NCI-H2171 (cell line): ENCODE measurements at regions not wholly inside any gene's neighbourhood (a gene's known extent, or its start where the extent isn't known, plus 50 kb on each side); places are given as distances from the start of the nearest gene placed in this dataset.
"Not testable (repeated sequence)": the region's sequence is repeated elsewhere in the genome, so short reads cannot be mapped to it uniquely, and the experiment has no call there.

Source experiments
- DNase-seq: peaks from one replicate; lab custom pipeline; 2025; lab: John Stamatoyannopoulos, UW

DNA sequence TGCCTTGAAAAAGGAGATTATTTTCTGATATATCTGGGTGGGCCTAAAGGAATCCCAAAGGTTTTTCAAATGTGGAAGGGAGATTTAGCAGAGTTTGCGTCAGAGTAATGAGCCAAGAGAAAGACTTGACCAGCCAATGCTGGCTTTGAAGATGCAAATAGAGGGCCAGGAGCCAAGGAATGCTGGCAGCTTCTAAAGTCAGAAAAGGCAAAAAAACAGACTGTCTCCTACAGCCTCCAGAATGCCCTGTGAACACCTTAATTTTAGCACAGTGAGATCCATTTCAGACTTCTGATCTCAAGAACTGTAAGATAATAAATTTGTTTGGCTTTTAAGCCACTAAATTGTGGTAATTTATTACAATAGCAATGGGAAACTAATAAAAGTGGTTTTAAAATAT is 122.6 kb upstream of the FREM1 start:
- no peak for DNase-seq

DNA sequence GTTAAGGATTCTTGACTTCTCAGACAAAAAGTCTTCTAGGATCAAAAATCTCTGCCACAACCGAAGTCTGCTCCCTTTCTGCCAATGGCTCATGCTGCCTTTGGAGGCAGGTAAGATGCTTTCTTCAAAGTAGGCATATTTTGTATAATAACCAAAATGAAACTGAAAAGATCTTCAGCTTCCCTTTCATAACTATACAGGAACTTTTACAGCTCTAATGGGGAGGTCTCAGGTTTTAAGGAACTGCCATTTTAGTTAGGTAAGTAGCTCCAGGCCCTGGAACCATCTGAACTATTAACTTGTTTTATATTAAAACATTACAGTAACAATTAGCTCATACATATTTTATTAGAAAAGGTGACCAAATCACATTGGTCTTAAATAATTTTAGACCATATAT is 110.9 kb upstream of the FREM1 start:
- no peak for DNase-seq

DNA sequence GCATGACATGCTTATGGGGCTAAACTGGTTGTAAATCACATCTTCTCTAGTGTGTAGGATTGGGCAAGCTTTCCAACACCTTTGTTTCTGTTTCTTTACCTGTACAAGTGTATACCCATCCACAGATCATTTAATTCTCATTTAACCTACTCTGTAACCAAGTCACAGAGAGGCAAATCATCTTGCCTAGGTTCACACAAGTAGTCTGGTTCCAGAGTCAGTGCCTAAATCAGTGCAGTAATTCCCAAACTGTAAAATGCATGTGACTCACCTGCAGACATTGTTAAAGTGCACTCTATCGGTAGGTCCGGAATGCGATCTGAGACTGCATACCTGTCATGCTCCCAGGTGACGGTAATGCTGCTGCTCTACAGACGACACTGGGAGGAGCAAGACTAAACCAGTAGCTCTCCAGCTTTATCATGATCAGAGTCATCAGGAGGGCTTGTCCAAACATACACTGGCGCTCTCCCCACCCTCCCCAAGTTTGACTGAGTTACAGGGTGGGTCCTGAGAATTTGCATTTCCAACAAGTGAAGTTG is 107.9 kb upstream of the FREM1 start:
- DNase-seq: no peak

DNA sequence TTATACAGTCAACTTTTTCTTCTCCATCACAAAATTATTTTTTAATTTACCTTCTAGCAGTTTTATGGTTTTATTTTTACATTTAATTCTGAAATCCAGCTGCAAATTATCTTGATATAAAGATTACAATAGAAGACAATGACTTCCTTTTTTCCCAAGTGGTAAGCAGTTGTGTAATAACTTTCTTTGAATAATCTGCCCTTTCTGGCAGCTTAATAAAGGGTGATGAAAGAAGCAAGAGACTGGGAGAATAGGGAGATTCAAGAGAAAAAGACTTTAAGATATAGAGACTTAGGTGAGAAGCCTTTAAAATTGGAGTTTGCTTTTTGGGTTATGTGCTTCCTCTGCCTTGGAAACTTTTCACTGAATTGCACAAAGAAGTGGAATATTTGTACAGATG is 100.4 kb upstream of the FREM1 start:
- no peak for DNase-seq

DNA sequence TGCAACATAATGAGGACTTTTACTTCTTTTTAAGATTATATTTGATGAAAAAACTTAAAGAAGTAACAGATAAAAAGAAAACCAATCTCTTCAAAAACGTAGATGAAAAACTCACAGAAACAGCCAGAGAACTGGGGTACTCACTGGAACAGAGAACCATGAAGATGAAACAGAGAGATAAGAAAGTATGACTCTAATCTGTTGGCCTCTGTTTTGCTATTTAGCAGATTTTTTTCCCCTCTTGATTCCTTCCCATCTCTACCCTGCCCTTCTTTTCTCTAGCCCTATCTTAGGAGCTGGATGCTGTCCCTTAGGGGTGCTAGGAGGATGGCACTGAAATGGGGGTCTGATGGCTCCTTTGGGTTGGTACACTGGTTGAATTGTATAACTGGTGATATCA is 97.5 kb upstream of the FREM1 start:
- DNase-seq: no peak

DNA sequence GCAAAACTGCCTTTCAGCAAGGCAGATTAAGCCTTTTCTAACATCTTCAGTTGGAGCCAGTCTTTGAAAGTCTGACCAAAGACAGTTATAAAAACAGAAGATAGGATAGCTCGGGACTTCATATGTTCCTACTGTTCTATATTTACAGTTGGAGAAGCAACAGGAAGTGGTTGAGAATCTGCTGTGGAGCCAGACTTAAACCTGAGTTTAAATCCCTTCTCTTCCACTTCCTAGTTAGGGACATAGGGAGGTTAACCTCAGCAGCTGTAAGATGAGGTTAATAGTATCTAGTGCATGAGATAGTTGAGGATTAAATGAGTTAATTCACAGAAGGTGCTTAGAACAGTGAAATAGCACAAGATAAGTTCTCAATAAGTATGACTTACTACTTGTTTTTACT is 84.5 kb upstream of the FREM1 start:
- no peak for DNase-seq

DNA sequence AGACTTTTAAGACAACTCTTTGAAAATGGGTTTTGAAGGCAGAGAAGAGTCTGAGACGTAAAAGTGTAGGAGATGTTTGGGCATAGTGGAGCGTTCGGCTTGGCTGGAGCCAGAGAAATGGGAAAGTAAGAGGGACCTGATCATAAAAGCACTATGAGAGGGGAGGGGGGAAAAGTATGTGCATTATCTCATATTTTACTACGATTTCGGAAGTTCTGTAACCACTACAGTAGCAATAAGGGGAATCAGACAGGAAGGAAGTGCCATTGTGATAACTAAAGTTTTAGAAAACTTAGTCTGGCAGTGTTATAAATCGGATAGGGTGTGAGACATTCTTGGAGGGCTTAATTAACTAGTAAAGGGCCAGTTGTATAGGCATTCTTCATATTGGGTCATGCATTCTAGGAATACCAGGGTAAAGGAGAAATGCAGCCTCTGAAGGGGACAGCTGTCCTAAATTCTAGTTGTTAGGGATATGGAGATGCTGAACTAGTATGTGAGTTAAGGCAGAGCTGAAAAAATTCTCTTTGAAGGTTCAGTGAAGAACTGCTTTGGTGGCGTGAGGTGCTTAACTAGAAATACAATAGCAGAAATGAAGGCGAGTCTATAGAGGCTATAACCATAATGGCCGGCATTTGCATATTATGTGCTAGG is 83.8 kb upstream of the FREM1 start:
- DNase-seq: no peak

DNA sequence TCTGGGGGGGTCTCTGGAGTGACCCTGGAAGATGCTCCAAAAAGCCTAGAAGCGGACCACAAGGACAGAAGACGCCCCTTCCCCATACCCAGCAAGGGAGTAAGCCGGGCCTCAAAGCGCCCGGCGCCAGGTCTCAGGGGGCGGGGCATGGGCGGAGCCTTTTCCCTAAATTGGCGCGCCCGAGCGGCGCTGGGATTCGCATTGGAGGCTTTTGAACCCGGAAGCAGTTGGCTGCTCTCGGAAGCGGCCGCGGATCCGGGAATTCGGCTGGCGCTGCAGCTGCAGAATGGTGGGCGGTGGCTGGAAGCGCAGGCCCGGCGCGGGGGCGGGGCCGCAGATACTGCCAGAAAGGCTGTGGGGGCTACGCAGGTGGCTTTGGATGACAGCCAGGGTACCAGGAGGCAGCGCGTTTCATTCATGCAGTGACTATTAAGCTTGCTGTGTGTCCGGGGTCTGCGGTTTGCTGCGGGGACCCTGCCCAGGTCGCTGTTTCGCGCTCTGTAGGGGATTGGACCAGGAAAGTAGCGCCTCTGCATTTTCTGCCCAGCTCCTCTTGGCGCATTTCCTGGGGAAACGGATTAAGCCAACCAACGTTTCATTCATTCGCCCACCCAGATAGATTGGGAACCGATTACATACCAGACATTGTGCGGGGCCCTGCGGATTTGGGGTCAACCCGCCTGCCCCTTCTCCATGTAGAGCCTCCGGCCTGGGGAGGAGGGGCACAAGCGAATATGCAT is 83.0 kb upstream of the FREM1 start:
- peak; percentile 89 for DNase-seq

DNA sequence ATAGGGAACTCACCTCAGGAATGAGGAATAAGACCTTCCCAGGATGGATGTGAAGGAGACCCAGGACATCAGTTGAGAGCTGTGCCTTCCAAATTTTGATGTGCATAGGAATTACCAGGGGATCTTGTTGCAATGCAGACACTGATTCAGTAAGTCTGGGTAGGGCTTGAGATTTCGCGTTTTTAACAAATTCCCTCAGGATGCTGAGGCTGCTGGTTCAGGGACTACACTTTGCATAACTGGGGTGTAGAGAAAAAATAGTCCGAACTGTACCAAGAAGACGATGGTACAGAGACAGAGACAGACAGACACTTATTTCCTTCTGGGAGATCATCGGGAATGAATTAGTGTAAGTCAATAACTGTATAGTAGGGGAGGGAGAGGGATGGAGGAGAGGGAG is 82.3 kb upstream of the FREM1 start:
- no peak for DNase-seq

DNA sequence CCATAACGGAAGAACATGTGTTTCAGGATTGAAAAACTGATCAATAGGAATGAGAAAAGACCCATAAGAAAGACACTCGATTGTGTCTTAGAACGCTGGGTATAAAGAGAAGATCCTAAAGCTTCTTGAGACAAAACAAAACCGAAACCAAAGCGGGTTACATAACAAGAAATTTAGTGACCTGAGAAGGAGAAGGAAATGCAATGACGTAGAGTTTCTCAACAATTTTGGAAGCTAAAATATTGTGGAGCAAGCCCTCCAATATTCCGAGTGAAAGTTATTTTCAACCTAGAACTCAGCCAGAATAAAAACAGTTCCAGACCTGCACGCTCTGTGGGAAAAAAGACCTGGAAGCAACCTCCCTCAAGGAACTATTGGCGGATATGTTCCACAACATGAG is 81.9 kb upstream of the FREM1 start:
- no peak for DNase-seq

DNA sequence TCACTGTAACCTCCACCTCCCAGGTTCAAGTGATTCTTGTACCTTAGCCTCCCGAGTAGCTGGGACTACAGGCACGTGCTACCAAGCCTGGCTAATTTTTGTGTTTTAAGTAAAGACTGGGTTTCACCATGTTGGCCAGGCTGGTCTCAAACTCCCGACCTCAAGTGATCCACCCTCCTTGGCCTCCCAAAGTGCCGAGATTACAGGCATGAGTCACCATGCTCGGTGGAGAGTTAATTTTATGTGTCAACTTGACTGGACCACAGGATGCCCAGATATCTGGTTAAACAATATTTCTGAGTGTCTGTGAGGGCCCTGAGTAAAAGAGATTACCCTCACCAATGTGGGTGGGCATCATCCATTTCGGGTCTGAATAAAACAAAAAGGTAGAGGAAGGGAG is 80.4 kb upstream of the FREM1 start:
- not testable (repeated sequence) for DNase-seq

DNA sequence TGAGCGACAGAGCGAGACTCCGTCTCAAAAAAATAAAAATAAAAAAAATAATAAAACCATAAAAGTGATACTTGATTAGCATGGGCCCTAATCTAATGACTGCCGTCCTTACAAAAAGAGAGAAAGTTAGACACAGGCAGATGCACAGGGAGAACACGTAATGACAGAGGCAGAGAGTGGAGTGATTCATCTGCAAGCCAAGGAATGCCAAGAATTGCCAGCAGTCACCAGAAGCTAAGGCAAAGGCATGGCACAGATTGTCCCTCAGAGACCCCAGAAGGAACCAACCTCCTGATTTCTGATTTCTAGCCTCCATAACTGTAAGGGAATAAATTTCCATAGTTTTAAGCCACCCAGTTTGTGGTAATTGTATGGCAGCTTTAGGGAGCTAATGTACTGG is 79.6 kb upstream of the FREM1 start:
- no peak for DNase-seq

DNA sequence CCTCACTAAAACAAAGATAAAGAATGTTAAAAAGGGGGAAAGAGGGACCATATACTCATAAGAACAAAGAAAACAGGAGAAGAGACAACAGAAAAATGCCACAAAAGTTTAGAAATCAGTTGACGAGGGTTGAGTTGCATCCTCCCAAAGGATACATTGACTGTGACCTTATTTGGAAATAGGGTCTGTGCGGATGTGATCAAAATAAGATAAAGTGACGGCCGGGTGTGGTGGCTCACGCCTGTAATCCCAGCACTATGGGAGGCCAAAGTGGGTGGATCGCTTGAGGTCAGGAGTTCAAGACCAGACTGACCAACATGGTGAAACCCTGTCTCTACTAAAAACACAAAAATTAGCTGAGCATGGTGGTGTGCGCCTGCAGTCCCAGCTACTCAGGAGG is 79.1 kb upstream of the FREM1 start:
- DNase-seq: not testable (repeated sequence)

DNA sequence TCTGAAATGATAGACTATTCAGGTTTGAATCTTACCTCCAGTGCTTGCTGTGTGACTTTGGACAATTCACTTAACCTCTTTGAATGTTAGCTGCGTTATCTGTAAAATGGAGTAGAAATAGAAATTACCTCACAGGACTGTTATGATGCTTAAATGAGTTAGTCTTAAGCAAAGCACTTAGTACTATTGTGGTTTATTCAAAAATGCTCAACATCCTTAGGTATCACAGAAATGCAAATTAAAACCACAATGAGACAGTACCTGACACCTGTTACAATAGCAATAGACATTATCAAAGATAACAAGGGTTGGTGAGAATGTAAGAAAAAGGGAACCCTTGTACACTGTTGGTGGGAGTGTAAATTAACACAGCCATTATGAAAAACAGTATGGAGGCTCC is 77.6 kb upstream of the FREM1 start:
- no peak for DNase-seq

DNA sequence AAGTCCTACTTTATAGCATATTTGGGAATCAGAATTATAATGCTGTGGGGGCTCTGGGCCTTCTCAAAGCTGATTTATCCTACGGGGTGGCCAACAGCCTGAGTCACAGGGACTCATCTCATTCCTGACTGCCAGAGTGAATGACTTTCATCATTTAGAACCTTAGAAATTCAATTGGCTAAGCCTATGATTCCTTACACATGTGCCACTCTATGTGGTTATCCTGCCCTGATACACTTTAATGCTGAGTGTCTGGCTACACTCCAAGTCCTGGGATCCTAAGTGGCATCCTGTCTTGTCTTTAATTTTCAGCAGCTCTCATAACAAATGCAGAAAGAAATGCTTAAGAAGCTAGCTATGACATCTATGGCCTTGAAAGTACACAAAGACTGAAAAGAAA is 75.2 kb upstream of the FREM1 start:
- no peak for DNase-seq

DNA sequence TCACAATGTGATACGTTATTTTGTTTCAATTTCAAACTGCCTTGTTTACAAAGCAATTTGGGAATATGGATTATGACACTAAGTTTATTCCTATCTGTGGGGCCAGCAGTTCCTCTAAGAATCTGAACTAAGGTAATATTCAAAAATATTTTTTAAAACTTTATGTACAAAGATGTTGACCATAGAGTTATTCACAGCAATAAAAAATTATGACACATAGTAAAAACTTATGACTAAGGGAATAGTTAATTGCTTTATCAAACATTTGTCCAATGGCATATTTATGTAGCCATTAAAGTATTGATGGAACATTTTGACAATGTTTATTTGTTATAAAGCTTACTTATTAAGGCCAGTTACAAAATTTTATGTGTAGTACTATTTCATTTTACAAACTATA is 73.4 kb upstream of the FREM1 start:
- DNase-seq: no peak

DNA sequence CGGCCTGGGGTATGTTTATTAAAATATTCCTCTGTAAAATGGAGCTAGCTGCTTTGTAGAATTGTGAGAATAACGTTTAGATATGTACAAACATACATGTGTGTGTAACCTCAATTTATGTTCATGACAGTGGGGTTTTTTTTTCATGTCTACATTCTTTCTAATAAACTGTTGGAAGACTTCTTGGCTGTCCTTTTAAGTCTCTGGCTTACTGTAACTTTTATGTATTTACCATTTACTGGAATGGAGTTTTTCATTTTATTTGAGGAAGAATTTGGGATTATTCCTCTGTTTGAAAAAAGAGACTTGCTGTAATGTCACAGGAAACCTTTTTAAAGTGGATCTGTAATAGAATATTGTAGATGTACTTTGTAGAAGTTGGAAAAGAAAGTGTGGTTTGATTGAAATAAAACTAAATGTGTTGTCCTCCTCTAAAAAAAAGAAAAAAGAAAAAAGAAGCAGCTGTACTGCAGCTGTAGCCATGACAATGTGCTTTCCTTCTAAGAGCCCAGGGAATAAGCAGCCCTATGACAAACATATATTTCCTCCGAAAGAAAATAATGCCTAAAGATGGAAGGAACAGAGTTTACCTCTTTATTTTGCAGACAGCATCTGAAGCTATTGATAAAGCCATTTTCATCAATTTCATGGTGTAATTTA is 71.2 kb upstream of the FREM1 start:
- DNase-seq: no peak

DNA sequence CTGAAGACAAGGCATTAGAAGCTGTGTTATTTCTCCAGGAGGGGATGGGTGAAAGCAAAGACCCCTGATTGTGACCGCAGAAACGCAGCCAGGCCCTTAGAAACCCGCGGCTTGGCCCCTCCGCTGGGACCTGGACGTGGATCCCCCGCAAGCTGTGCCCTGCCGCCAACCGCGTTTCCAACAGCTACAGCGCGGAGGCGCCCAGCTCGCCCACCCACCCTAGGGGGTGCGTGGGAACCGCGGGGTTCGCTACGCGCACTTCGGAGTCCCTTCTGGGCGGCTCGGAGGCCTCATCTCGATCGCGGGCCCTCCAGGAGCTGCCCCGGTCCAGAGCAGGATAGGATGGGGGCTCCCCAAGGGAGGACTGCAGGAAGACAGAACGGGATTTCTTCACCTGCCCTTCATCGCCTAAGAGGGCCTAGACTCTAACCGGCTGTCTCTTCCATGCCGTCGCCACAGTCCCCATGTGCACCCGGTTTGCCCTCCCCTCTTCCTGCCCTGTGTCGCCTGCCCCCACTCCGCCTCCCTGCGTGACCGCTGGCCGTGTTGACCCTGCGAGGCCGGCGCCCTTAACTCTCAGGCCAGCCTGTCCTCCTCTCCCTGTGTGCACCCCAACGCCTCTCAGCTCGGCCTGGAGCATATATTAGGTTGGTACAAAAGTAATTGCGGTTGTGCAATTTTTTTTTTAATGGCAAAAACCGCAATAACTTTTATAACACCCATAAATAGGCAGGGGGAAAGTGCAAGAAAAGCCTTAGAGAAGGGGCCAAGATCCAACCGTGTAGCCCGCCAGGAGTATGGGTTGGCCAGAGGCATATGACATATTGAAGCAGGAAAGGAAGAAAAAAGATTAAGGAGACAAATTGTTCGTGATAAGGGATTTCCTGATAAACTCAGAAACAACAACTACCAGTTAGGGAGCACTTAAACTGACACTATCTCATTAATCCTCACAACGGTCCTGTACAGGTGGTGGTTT is 68.1 kb upstream of the FREM1 start:
- no peak for DNase-seq

DNA sequence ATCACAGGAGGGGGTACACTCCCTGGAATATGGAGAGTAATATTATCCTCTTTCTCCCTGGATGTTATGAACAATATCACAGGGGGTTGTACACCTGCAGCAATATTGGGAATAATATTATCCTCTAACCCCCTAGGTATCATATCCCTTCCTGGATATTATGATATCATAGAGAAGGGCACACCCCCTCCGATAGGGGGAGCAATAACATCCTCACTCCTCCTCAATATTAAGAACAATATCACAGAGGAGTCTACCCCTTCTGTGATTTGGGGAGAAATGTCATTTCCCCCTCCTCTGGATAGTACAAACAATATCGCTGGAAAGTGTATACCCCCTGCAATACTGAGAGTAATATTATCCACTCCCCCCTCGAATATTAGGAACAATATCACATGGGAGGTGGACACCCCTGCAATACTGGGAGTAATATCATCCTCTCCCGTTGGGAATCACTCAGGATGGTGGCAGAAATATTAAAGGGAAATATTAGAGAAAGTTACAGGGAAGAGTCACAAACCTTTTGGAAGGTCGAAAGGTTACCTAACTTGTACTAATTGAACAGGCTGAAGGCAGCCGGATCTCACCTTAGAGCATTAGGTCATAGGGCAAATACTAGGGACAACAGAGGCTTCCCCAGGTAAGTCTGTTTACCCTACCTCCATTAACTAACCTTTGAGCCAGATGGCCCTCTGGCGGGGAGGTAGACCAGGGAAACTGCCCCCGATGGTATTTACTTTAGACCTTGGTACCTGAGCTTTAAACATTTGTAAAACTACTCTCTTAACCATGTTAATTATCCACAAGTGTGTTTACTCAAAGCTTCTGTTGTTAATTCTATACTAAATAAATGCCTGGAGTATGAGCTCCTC is 57.5 kb upstream of the FREM1 start:
- DNase-seq: no peak

DNA sequence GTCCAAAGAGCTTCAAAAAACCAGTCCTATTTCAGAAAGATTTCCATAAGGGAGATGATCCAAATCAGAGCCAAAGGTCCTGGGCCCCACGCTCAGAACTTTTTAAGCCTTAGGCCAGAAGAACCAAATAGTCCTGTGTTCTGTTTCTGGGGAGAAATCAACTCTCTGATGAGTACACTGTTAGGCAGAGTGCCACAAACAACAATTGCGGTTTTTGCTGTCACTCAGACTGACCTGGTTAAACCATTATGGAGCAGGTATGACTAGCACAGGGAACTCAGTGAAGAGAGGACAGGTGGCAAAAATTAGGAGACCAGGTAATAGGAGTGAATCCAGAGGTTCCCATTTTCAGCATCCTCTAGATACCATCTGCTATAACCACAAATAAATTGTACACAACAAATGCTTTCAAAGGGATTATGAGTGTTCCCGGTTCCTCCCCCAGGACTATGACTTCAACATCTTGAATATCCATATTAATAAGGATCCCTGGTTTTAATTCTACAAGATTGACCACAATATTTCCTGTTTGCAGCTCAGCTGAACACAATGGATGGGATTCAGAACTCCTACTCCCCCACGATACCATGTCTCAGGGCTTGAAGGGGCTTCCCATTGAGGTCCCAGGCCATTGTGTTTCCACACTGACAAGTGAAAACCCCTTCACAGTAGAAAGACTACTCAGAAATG is 52.1 kb upstream of the FREM1 start:
- DNase-seq: no peak
